HAP-1 (cell line): ENCODE measurements at regions not wholly inside any gene's neighbourhood (a gene's known extent, or its start where the extent isn't known, plus 50 kb on each side); places are given as distances from the start of the nearest gene placed in this dataset.

Source experiments
- DNase-seq, 2 experiments: peaks; one replicate each; pipeline ENCODE4 v3.0.0-alpha.2; 2016 to 2020; ENCODE audit warnings: low spot score in 2 of 2
- H3K27me3 ChIP-seq: fragments of 250-450 bp; sonication (Bioruptor Pico); 2 replicates; pipeline ENCODE4 v1.5.1; 2020; ENCODE audit warnings: low read depth, mild to moderate bottlenecking, moderate library complexity
- H3K36me3 ChIP-seq: fragments of 250-450 bp; sonication (Bioruptor Pico); replicated peaks from 2 replicates; pipeline ENCODE4 v1.5.1; 2020; ENCODE audit warnings: mild to moderate bottlenecking
- H3K4me1 ChIP-seq: fragments of 250-450 bp; sonication (Bioruptor Pico); 2 replicates; pipeline ENCODE4 v1.5.1; 2020; ENCODE audit warnings: mild to moderate bottlenecking
- H3K4me3 ChIP-seq: fragments of 250-450 bp; sonication (Bioruptor Pico); 2 replicates; pipeline ENCODE4 v1.5.1; 2020; ENCODE audit warnings: mild to moderate bottlenecking, moderate library complexity
- H3K9me3 ChIP-seq: fragments of 250-450 bp; sonication (Bioruptor Pico); 2 replicates; pipeline ENCODE4 v1.5.1; 2020; ENCODE audit warnings: mild to moderate bottlenecking, moderate library complexity
- in situ Hi-C: fragments of 300-500 bp; cut with MboI; formaldehyde crosslinking; loops from 3 replicates; pipeline ENCODE4 v1.14.3; 2020; ENCODE audit warnings: low sequenced_read_pairs, inconsistent platforms, mixed read lengths

- in situ Hi-C loops = no loop called here
Measured at GRCh38 chr5:52491071-52491787, 296.5 kb upstream of the ITGA1 start.

GRCh38 chr5:52491818-52492217 is 295.9 kb upstream of the ITGA1 start:
- no peak for DNase-seq
- in situ Hi-C loops = no loop called here
- no peaks in the 10 kb centered on the region for H3K27me3 ChIP-seq

More at GRCh38 chr5:52491071-52491787, 296.5 kb upstream of the ITGA1 start:
- H3K27me3 ChIP-seq = no peaks in the 10 kb centered on the region
- H3K4me3 ChIP-seq = no peak overlapping the region
- H3K36me3 ChIP-seq = no peaks in the 10 kb centered on the region
- DNase-seq = no peak
- no peaks in the 10 kb centered on the region for H3K4me1 ChIP-seq
- no peaks in the 10 kb centered on the region for H3K9me3 ChIP-seq

GRCh38 chr5:52497133-52497693 is 290.5 kb upstream of the ITGA1 start:
- in situ Hi-C loops = no loop called here
- H3K27me3 ChIP-seq = no peaks in the 10 kb centered on the region
- H3K4me1 ChIP-seq = peaks cover 6% of the 10 kb centered on the region
- no peaks in the 10 kb centered on the region for H3K36me3 ChIP-seq
- no peaks in the 10 kb centered on the region for H3K9me3 ChIP-seq
- DNase-seq = no peak
- H3K4me3 ChIP-seq = no peak overlapping the region

More at GRCh38 chr5:52491818-52492217, 295.9 kb upstream of the ITGA1 start:
- Histone ChIP-seq H3K4me1 (no peaks in the 10 kb centered on the region), H3K4me3 (no peak overlapping the region), H3K9me3 (no peaks in the 10 kb centered on the region), H3K36me3 (no peaks in the 10 kb centered on the region)

GRCh38 chr5:52498607-52499006 is 289.1 kb upstream of the ITGA1 start:
- H3K27me3 ChIP-seq = no peaks in the 10 kb centered on the region
- H3K4me3 ChIP-seq = no peak overlapping the region
- in situ Hi-C loops = no loop called here
- no peaks in the 10 kb centered on the region for H3K9me3 ChIP-seq
- H3K4me1 ChIP-seq = peaks cover 17% of the 10 kb centered on the region
- DNase-seq = no peak
- no peaks in the 10 kb centered on the region for H3K36me3 ChIP-seq

GRCh38 chr5:52502460-52502999 is 285.2 kb upstream of the ITGA1 start:
- Histone ChIP-seq H3K4me3 (no peak overlapping the region), H3K4me1 (peaks cover 17% of the 10 kb centered on the region), H3K27me3 (no peaks in the 10 kb centered on the region), H3K9me3 (no peaks in the 10 kb centered on the region), H3K36me3 (no peaks in the 10 kb centered on the region)
- in situ Hi-C loops = no loop called here
- no peak for DNase-seq

GRCh38 chr5:52504584-52505240 is 283.0 kb upstream of the ITGA1 start:
- Histone ChIP-seq H3K9me3 (no peaks in the 10 kb centered on the region), H3K27me3 (no peaks in the 10 kb centered on the region), H3K4me1 (peaks cover 17% of the 10 kb centered on the region), H3K4me3 (no peak overlapping the region), H3K36me3 (no peaks in the 10 kb centered on the region)
- DNase-seq = no peak
- in situ Hi-C loops = no loop called here

- no peaks in the 10 kb centered on the region for H3K9me3 ChIP-seq
- no peaks in the 10 kb centered on the region for H3K36me3 ChIP-seq
- in situ Hi-C loops = no loop called here
- H3K4me1 ChIP-seq = no peaks in the 10 kb centered on the region
- no peak for DNase-seq
- H3K4me3 ChIP-seq = no peak overlapping the region
- H3K27me3 ChIP-seq = no peaks in the 10 kb centered on the region
Measured at GRCh38 chr5:52517667-52518066, 270.0 kb upstream of the ITGA1 start.

GRCh38 chr5:52520171-52520570 is 267.5 kb upstream of the ITGA1 start:
- Histone ChIP-seq H3K36me3 (no peaks in the 10 kb centered on the region), H3K4me3 (no peak overlapping the region), H3K9me3 (no peaks in the 10 kb centered on the region), H3K4me1 (no peaks in the 10 kb centered on the region), H3K27me3 (no peaks in the 10 kb centered on the region; the same call in 1 of the 2 replicates)
- in situ Hi-C loops = no loop called here
- DNase-seq = no peak

GRCh38 chr5:52521236-52521635 is 266.5 kb upstream of the ITGA1 start:
- H3K4me1 ChIP-seq = no peaks in the 10 kb centered on the region
- H3K4me3 ChIP-seq = no peak overlapping the region
- H3K27me3 ChIP-seq = no peaks in the 10 kb centered on the region; the same call in 1 of the 2 replicates
- no peaks in the 10 kb centered on the region for H3K36me3 ChIP-seq
- DNase-seq = no peak
- no peaks in the 10 kb centered on the region for H3K9me3 ChIP-seq
- in situ Hi-C loops = no loop called here

GRCh38 chr5:52523701-52524100 is 264.0 kb upstream of the ITGA1 start:
- H3K4me3 ChIP-seq = no peak overlapping the region
- H3K4me1 ChIP-seq = no peaks in the 10 kb centered on the region
- in situ Hi-C loops = no loop called here
- H3K27me3 ChIP-seq = no peaks in the 10 kb centered on the region; the same call in 1 of the 2 replicates
- no peak for DNase-seq
- no peaks in the 10 kb centered on the region for H3K36me3 ChIP-seq
- H3K9me3 ChIP-seq = no peaks in the 10 kb centered on the region; the same call in 1 of the 2 replicates

- in situ Hi-C loops = no loop called here
Measured at GRCh38 chr5:52531105-52531504, 256.6 kb upstream of the ITGA1 start.

GRCh38 chr5:52543594-52543993 is 244.1 kb upstream of the ITGA1 start:
- in situ Hi-C loops = no loop called here
- Histone ChIP-seq H3K4me3 (no peak overlapping the region), H3K27me3 (no peaks in the 10 kb centered on the region), H3K36me3 (no peaks in the 10 kb centered on the region), H3K4me1 (no peaks in the 10 kb centered on the region), H3K9me3 (no peaks in the 10 kb centered on the region)
- no peak for DNase-seq

More at GRCh38 chr5:52531105-52531504, 256.6 kb upstream of the ITGA1 start:
- H3K4me3 ChIP-seq = no peak overlapping the region
- no peaks in the 10 kb centered on the region for H3K4me1 ChIP-seq
- no peaks in the 10 kb centered on the region for H3K27me3 ChIP-seq
- no peaks in the 10 kb centered on the region for H3K36me3 ChIP-seq
- no peak for DNase-seq
- H3K9me3 ChIP-seq = peaks cover 3% of the 10 kb centered on the region; the same call in 1 of the 2 replicates

GRCh38 chr5:52544738-52545137 is 243.0 kb upstream of the ITGA1 start:
- Histone ChIP-seq H3K36me3 (no peaks in the 10 kb centered on the region), H3K4me1 (no peaks in the 10 kb centered on the region), H3K27me3 (no peaks in the 10 kb centered on the region), H3K4me3 (no peak overlapping the region), H3K9me3 (no peaks in the 10 kb centered on the region)
- no peak for DNase-seq
- in situ Hi-C loops = no loop called here

- H3K4me3 ChIP-seq = no peak overlapping the region
- in situ Hi-C loops = no loop called here
- H3K4me1 ChIP-seq = no peaks in the 10 kb centered on the region
Measured at GRCh38 chr5:52554293-52554692, 233.4 kb upstream of the ITGA1 start.

More at GRCh38 chr5:52554293-52554692, 233.4 kb upstream of the ITGA1 start:
- H3K9me3 ChIP-seq = no peaks in the 10 kb centered on the region
- H3K27me3 ChIP-seq = no peaks in the 10 kb centered on the region
- H3K36me3 ChIP-seq = no peaks in the 10 kb centered on the region
- DNase-seq = no peak
